ENCODE measurements at regions not wholly inside any gene's neighbourhood (a gene's known extent, or its start where the extent isn't known, plus 50 kb on each side); places are given as distances from the start of the nearest gene placed in this dataset.

- H3K4me1 Mint-ChIP-seq (ENCODE audit: unreplicated experiment) = peaks cover 10% of the 10 kb centered on the region
- no peak for TF ChIP-seq CTCF (IDR thresholded peaks at IDR 0.05)
- no peaks in the 10 kb centered on the region for H3K27me3 Mint-ChIP-seq (ENCODE audit: unreplicated experiment)
- H3K9me3 Mint-ChIP-seq (ENCODE audit: unreplicated experiment) = peaks cover 8% of the 10 kb centered on the region
- no peak for DNase-seq (ENCODE audit: extremely low spot score, unreplicated experiment)
- H3K27ac Mint-ChIP-seq (ENCODE audit: unreplicated experiment) = peak overlapping the region; percentile 49
- no peak overlapping the region for H3K4me3 Mint-ChIP-seq (ENCODE audit: unreplicated experiment)
- H3K36me3 Mint-ChIP-seq (ENCODE audit: unreplicated experiment) = no peaks in the 10 kb centered on the region
Observed at GRCh38 chr21:31570824-31571566, 88.5 kb upstream of the SOD1 start.

GRCh38 chr21:31566611-31567010 is 92.9 kb upstream of the SOD1 start:
- H3K27ac Mint-ChIP-seq (ENCODE audit: unreplicated experiment) = no peak overlapping the region
- DNase-seq (ENCODE audit: extremely low spot score, unreplicated experiment) = no peak
- H3K4me3 Mint-ChIP-seq (ENCODE audit: unreplicated experiment) = no peak overlapping the region
- H3K36me3 Mint-ChIP-seq (ENCODE audit: unreplicated experiment) = no peaks in the 10 kb centered on the region
- TF ChIP-seq CTCF (IDR thresholded peaks at IDR 0.05) = no peak
- H3K27me3 Mint-ChIP-seq (ENCODE audit: unreplicated experiment) = no peaks in the 10 kb centered on the region
- no peaks in the 10 kb centered on the region for H3K9me3 Mint-ChIP-seq (ENCODE audit: unreplicated experiment)
- H3K4me1 Mint-ChIP-seq (ENCODE audit: unreplicated experiment) = peaks cover 10% of the 10 kb centered on the region

GRCh38 chr21:31566064-31566463 is 93.4 kb upstream of the SOD1 start:
- Mint-ChIP-seq H3K9me3 (ENCODE audit: unreplicated experiment) (no peaks in the 10 kb centered on the region), H3K4me3 (ENCODE audit: unreplicated experiment) (no peak overlapping the region), H3K4me1 (ENCODE audit: unreplicated experiment) (peaks cover 8% of the 10 kb centered on the region), H3K27ac (ENCODE audit: unreplicated experiment) (no peak overlapping the region), H3K36me3 (ENCODE audit: unreplicated experiment) (no peaks in the 10 kb centered on the region), H3K27me3 (ENCODE audit: unreplicated experiment) (no peaks in the 10 kb centered on the region)
- peak; percentile 42 for TF ChIP-seq CTCF (IDR thresholded peaks at IDR 0.05)
- no peak for DNase-seq (ENCODE audit: extremely low spot score, unreplicated experiment)

GRCh38 chr21:31564439-31564838 is 95.1 kb upstream of the SOD1 start:
- H3K36me3 Mint-ChIP-seq (ENCODE audit: unreplicated experiment) = no peaks in the 10 kb centered on the region
- peaks cover 9% of the 10 kb centered on the region for H3K4me1 Mint-ChIP-seq (ENCODE audit: unreplicated experiment)
- no peaks in the 10 kb centered on the region for H3K27me3 Mint-ChIP-seq (ENCODE audit: unreplicated experiment)
- no peak for TF ChIP-seq CTCF (IDR thresholded peaks at IDR 0.05)
- DNase-seq (ENCODE audit: extremely low spot score, unreplicated experiment) = no peak
- no peak overlapping the region for H3K27ac Mint-ChIP-seq (ENCODE audit: unreplicated experiment)
- no peak overlapping the region for H3K4me3 Mint-ChIP-seq (ENCODE audit: unreplicated experiment)
- no peaks in the 10 kb centered on the region for H3K9me3 Mint-ChIP-seq (ENCODE audit: unreplicated experiment)

- Mint-ChIP-seq H3K4me3 (ENCODE audit: unreplicated experiment) (peak overlapping the region; percentile 85), H3K9me3 (ENCODE audit: unreplicated experiment) (no peaks in the 10 kb centered on the region), H3K4me1 (ENCODE audit: unreplicated experiment) (peaks cover 24% of the 10 kb centered on the region), H3K27me3 (ENCODE audit: unreplicated experiment) (no peaks in the 10 kb centered on the region), H3K27ac (ENCODE audit: unreplicated experiment) (no peak overlapping the region), H3K36me3 (ENCODE audit: unreplicated experiment) (no peaks in the 10 kb centered on the region)
- TF ChIP-seq CTCF (IDR thresholded peaks at IDR 0.05) = no peak
- DNase-seq (ENCODE audit: extremely low spot score, unreplicated experiment) = no peak
Observed at GRCh38 chr21:31560479-31560878, 99.0 kb upstream of the SOD1 start.

Data from osteocyte (in vitro differentiated cells).